GM12878 (cell line): ENCODE measurements at regions not wholly inside any gene's neighbourhood (a gene's known extent, or its start where the extent isn't known, plus 50 kb on each side); places are given as distances from the start of the nearest gene placed in this dataset.

ENCODE experiments used
- ATAC-seq: fragments of 200-7000 bp; cut with Tn5 transposase; 3 replicates; pipeline ENCODE4 v1.9.1; 2020; ENCODE audit warnings: mild to moderate bottlenecking, moderate library complexity
- BruUV-seq: library from RNA; stranded (reverse); fragments of 400-500 nt; replicated peaks from 2 replicates; lab custom pipeline; 2021; lab: Mats Ljungman, UMichigan
- CTCF ChIA-PET: fragments of 300-600 bp; sonication (Branson Sonifier 250); formaldehyde crosslinking; extraction: SDS; loops from one replicate; lab custom pipeline; 2021; ENCODE audit warnings: inconsistent platforms; lab: Yijun Ruan, JAX
- POLR2A ChIA-PET: fragments of 350-600 bp; formaldehyde crosslinking; extraction: SDS; loops from one replicate; lab custom pipeline; 2021; ENCODE audit warnings: inconsistent platforms; lab: Charles Lee
- RAD21 ChIA-PET: fragments of 300-600 bp; sonication (Branson Sonifier 250); formaldehyde crosslinking; loops from one replicate; lab custom pipeline; 2023; ENCODE audit warnings: antibody characterized with exemption; ENCODE audit not compliant: unreplicated experiment; lab: Charles Lee
- SMC1A ChIA-PET: fragments of 300-600 bp; sonication (Branson Sonifier 250); formaldehyde crosslinking; loops from one replicate; lab custom pipeline; 2023; ENCODE audit not compliant: unreplicated experiment, uncharacterized antibody; lab: Charles Lee
- DNase-seq: peaks from one replicate; pipeline ENCODE4 v3.0.0-alpha.2; 2011; ENCODE audit warnings: low read depth, low spot score
- FAIRE-seq: peaks from 3 replicates; lab custom pipeline; 2011; peaks lifted over from hg19 to GRCh38; lab: Jason Lieb, UNC
- H2AFZ ChIP-seq: 2 replicates; pipeline ENCODE4 v1.6.0; 2011; ENCODE audit warnings: low read depth, low read length, control low read depth; ENCODE audit not compliant: control insufficient read depth
- H3K27ac ChIP-seq: 2 replicates; pipeline ENCODE4 v1.5.1; 2011; ENCODE audit warnings: control low read depth; ENCODE audit not compliant: control insufficient read depth, insufficient read depth
- H3K27me3 ChIP-seq, 2 experiments: replicated peaks in 1 of 2; 2 replicates each; pipeline versions ENCODE4 v1.6.0 to v1.6.1; 2011; ENCODE audit warnings: low read length in 1 of 2; ENCODE audit not compliant: control insufficient read depth in 2 of 2, insufficient read depth in 2 of 2
- H3K36me3 ChIP-seq, 2 experiments: 2 replicates each; pipeline ENCODE4 v1.5.1; 2011; ENCODE audit warnings: low read length in 1 of 2; ENCODE audit not compliant: control insufficient read depth in 2 of 2, insufficient read depth in 2 of 2
- H3K4me1 ChIP-seq: 2 replicates; pipeline ENCODE4 v1.6.1; 2011; ENCODE audit warnings: mild to moderate bottlenecking, low read length, moderate library complexity, mixed read lengths; ENCODE audit not compliant: control insufficient read depth, insufficient read depth
- H3K4me2 ChIP-seq: 2 replicates; pipeline ENCODE4 v1.6.0; 2011; ENCODE audit warnings: control low read depth; ENCODE audit not compliant: control insufficient read depth, insufficient read depth
- H3K4me3 ChIP-seq: fragments of 200-600 bp; sonication (generic); 2 replicates; pipeline ENCODE4 v1.5.1; 2016
- H3K79me2 ChIP-seq: 2 replicates; pipeline ENCODE4 v1.6.0; 2011; ENCODE audit warnings: low read length; ENCODE audit not compliant: control insufficient read depth, insufficient read depth
- H3K9ac ChIP-seq: 2 replicates; pipeline ENCODE4 v1.8.0; 2011; ENCODE audit warnings: low read length, control low read depth, mixed read lengths; ENCODE audit not compliant: control insufficient read depth, insufficient read depth
- H3K9me3 ChIP-seq: replicated peaks from 3 replicates; pipeline ENCODE4 v1.5.1; 2011; ENCODE audit warnings: mild to moderate bottlenecking, low read length; ENCODE audit not compliant: control insufficient read depth, insufficient read depth
- H4K20me1 ChIP-seq: 2 replicates; pipeline ENCODE4 v1.6.0; 2011; ENCODE audit not compliant: control insufficient read depth, insufficient read depth
- CHD4 ChIP-seq: fragments of 200-600 bp; sonication (generic); IDR thresholded peaks from 2 replicates; pipeline ENCODE4 v1.6.1; 2016; ENCODE audit warnings: mild to moderate bottlenecking
- CTCF ChIP-seq, 3 experiments: IDR thresholded peaks in 2 of 3; conservative IDR thresholded peaks in 1 of 3; 2 replicates each; pipeline ENCODE4 v1.5.1; 2011; ENCODE audit warnings: low read depth in 3 of 3, low read length in 3 of 3, mild to moderate bottlenecking in 3 of 3, control low read depth in 2 of 3, moderate library complexity in 2 of 3, inconsistent platforms in 1 of 3, mixed read lengths in 1 of 3; ENCODE audit not compliant: control insufficient read depth in 2 of 3, insufficient read depth in 1 of 3; ENCODE audit errors: extremely low read depth in 1 of 3
- E2F4 ChIP-seq: IDR thresholded peaks from 2 replicates; pipeline ENCODE4 v1.6.1; 2012; ENCODE audit warnings: low read depth, low read length, improper control_type of control experiment
- GATAD2B ChIP-seq: fragments of 450-650 bp; conservative IDR thresholded peaks from 2 replicates; pipeline ENCODE4 v1.6.1; 2017; ENCODE audit warnings: low read depth, mild to moderate bottlenecking, moderate library complexity
- KDM1A ChIP-seq: fragments of 200-600 bp; sonication (generic); IDR thresholded peaks from 2 replicates; pipeline ENCODE4 v1.6.1; 2016; ENCODE audit warnings: borderline replicate concordance
- LARP7 ChIP-seq: fragments of 450-650 bp; IDR thresholded peaks from 2 replicates; pipeline ENCODE4 v1.6.1; 2017; ENCODE audit warnings: mild to moderate bottlenecking
- MLLT1 ChIP-seq: fragments of 450-650 bp; IDR thresholded peaks from 2 replicates; pipeline ENCODE4 v1.6.1; 2016; ENCODE audit warnings: mild to moderate bottlenecking
- NFIC ChIP-seq: IDR thresholded peaks from 2 replicates; pipeline ENCODE4 v1.6.1; 2012; ENCODE audit warnings: low read depth, mild to moderate bottlenecking, inconsistent platforms, low read length, moderate library complexity
- NR2F1 ChIP-seq: fragments of 450-650 bp; conservative IDR thresholded peaks from 2 replicates; pipeline ENCODE4 v1.6.1; 2017; ENCODE audit warnings: mild to moderate bottlenecking
- PKNOX1 ChIP-seq: fragments of 450-650 bp; IDR thresholded peaks from 2 replicates; pipeline ENCODE4 v1.6.1; 2016; ENCODE audit warnings: mild to moderate bottlenecking
- TCF12 ChIP-seq: IDR thresholded peaks from 2 replicates; pipeline ENCODE4 v1.6.1; 2011; ENCODE audit warnings: low read depth, mild to moderate bottlenecking, low read length
- ZBED1 ChIP-seq: IDR thresholded peaks from 2 replicates; pipeline ENCODE4 v1.6.1; 2016; ENCODE audit warnings: borderline replicate concordance
- ZBTB11 ChIP-seq: fragments of 450-650 bp; formaldehyde crosslinking; IDR thresholded peaks from 2 replicates; pipeline ENCODE4 v1.5.0; 2022; ENCODE audit warnings: mild to moderate bottlenecking, missing genetic modification characterization
- ZSCAN29 ChIP-seq: fragments of 450-650 bp; IDR thresholded peaks from 2 replicates; pipeline ENCODE4 v1.6.1; 2017; ENCODE audit warnings: mild to moderate bottlenecking, moderate library complexity
- WGBS: methylation state at CpG from one replicate; pipeline ENCODE4 v1.1.6; 2016; ENCODE audit warnings: low lambda C conversion rate; ENCODE audit not compliant: insufficient replicate concordance, insufficient coverage; ENCODE audit errors: missing lambda C conversion rate; 5-methylcytosine and 5-hydroxymethylcytosine counted together
- in situ Hi-C: fragments of 300-500 bp; cut with MboI; formaldehyde crosslinking; loops from 9 replicates; pipeline ENCODE4 v1.14.3; 2018; ENCODE audit warnings: mixed read lengths
- intact Hi-C: fragments of 100-400 bp; cut with micrococcal nuclease; formaldehyde crosslinking; loops from one replicate; pipeline ENCODE4 v1.14.2; 2022; ENCODE audit not compliant: unreplicated experiment

GRCh38 chr12:91622981-91623380, 440.4 kb upstream of the DCN start:
- no peak for FAIRE-seq
- SMC1A ChIA-PET = interaction anchor here (1.1 to 2.2 kb wide), 2 partner anchors 17 to 19 kb away, joined by 3 to 7 read pairs; no protein-coding TSS in a partner anchor
- POLR2A ChIA-PET = no interaction called here
- in situ Hi-C loops = no loop called here
- H3K27ac ChIP-seq = no peak overlapping the region
- no peaks in the 10 kb centered on the region; the same call in 2 of the 3 replicates for H3K9me3 ChIP-seq
- TF ChIP-seq NFIC (no peak), TCF12 (no peak), KDM1A (no peak), CHD4 (no peak), ZBED1 (no peak), MLLT1 (no peak), ZSCAN29 (no peak), NR2F1 (no peak), LARP7 (no peak), GATAD2B (no peak), E2F4 (no peak), PKNOX1 (no peak), ZBTB11 (CRISPR knock-in tag) (no peak), CTCF (IDR thresholded peaks at IDR 0.05 in 2 of 3, conservative IDR thresholded peaks at IDR 0.05 in 1 of 3; ENCODE audit: control insufficient read depth in 2 of 3, extremely low read depth in 1 of 3, insufficient read depth in 1 of 3, low read depth in 3 of 3, low read length in 3 of 3) (no peak)
- TF ChIP-seq, all 136 proteins: peak for 0
- CTCF ChIA-PET = interaction anchor here (0.7 to 1.1 kb wide), 4 partner anchors 20 to 353 kb away, joined by 3 to 4 read pairs (median 3); no protein-coding TSS in a partner anchor
- Histone ChIP-seq H3K36me3 (no peaks in the 10 kb centered on the region), H3K27me3 (no peaks in the 10 kb centered on the region), H3K4me1 (no peaks in the 10 kb centered on the region), H2AFZ (no peak overlapping the region), H4K20me1 (no peaks in the 10 kb centered on the region), H3K4me3 (no peak overlapping the region), H3K4me2 (no peak overlapping the region), H3K9ac (no peak overlapping the region), H3K79me2 (no peaks in the 10 kb centered on the region)
- WGBS = 22% methylated on average over 2 of the region's 2 CpGs
- no TSS peak for BruUV-seq
- intact Hi-C loops = no loop called here
- DNase-seq (no peak), ATAC-seq (no peak)
- RAD21 ChIA-PET = no interaction called here
